Esophagus (tissue), 2 donors: ENCODE measurements at regions not wholly inside any gene's neighbourhood (a gene's known extent, or its start where the extent isn't known, plus 50 kb on each side); places are given as distances from the start of the nearest gene placed in this dataset.
A peak's percentile ranks its signal among the peaks of the same experiment; 100 is the strongest.

ENCODE experiments used
- H3K27ac ChIP-seq, 2 donors: one replicate each; pipeline ENCODE4 v1.5.1; 2013; ENCODE audit warnings: low read depth in 2 of 2, mild to moderate bottlenecking in 2 of 2, inconsistent platforms in 1 of 2, low read length in 1 of 2, moderate library complexity in 1 of 2
- H3K27me3 ChIP-seq, 2 donors: one replicate each; pipeline ENCODE4 v1.6.1; 2013; ENCODE audit warnings: low read length in 2 of 2, control low read depth in 1 of 2, mild to moderate bottlenecking in 1 of 2; ENCODE audit not compliant: insufficient read depth in 2 of 2, control insufficient read depth in 1 of 2
- H3K36me3 ChIP-seq, 2 donors: one replicate each; pipeline ENCODE4 v1.6.1; 2013; ENCODE audit warnings: low read length in 1 of 2; ENCODE audit not compliant: control insufficient read depth in 2 of 2, insufficient read depth in 2 of 2
- H3K4me1 ChIP-seq, 2 donors: one replicate each; pipeline ENCODE4 v1.6.1; 2013; ENCODE audit warnings: low read length in 1 of 2; ENCODE audit not compliant: control insufficient read depth in 2 of 2, insufficient read depth in 2 of 2
- H3K4me3 ChIP-seq, 2 donors: one replicate each; pipeline ENCODE4 v1.5.1; 2013; ENCODE audit warnings: low read length in 2 of 2, mild to moderate bottlenecking in 2 of 2, low read depth in 1 of 2, moderate library complexity in 1 of 2
- H3K9me3 ChIP-seq, 2 donors: one replicate each; pipeline ENCODE4 v1.6.1; 2013; ENCODE audit warnings: mild to moderate bottlenecking in 2 of 2, low read depth in 1 of 2, low read length in 1 of 2, moderate library complexity in 1 of 2; ENCODE audit not compliant: control insufficient read depth in 2 of 2, insufficient read depth in 1 of 2
- WGBS, 2 donors: extraction: QIAGEN DNeasy Blood & Tissue Kit; methylation state at CpG; one replicate each; pipeline ENCODE4 v1.1.7; 2013; 5-methylcytosine and 5-hydroxymethylcytosine counted together
- donor health status: healthy with polysubstance abuse.
- donor health status: Bipolar disorder and iron deficiency.

- no peak overlapping the region for H3K4me3 ChIP-seq
- 89 to 90% methylated on average over 3 of the region's 3 CpGs for WGBS, 2 donors
- no peaks in the 10 kb centered on the region for H3K27me3 ChIP-seq
- peak overlapping the region; percentile 72 to 77 for H3K27ac ChIP-seq
- H3K4me1 ChIP-seq = peaks cover 0 to 21% of the 10 kb centered on the region in 2 donors
- H3K9me3 ChIP-seq = peaks cover 0 to 4% of the 10 kb centered on the region in 2 donors
- H3K36me3 ChIP-seq = peaks cover 0 to 4% of the 10 kb centered on the region in 2 donors
These were observed 108.5 kb upstream of the IPO9 start for GRCh38 chr1:201720522-201720844.

DNA sequence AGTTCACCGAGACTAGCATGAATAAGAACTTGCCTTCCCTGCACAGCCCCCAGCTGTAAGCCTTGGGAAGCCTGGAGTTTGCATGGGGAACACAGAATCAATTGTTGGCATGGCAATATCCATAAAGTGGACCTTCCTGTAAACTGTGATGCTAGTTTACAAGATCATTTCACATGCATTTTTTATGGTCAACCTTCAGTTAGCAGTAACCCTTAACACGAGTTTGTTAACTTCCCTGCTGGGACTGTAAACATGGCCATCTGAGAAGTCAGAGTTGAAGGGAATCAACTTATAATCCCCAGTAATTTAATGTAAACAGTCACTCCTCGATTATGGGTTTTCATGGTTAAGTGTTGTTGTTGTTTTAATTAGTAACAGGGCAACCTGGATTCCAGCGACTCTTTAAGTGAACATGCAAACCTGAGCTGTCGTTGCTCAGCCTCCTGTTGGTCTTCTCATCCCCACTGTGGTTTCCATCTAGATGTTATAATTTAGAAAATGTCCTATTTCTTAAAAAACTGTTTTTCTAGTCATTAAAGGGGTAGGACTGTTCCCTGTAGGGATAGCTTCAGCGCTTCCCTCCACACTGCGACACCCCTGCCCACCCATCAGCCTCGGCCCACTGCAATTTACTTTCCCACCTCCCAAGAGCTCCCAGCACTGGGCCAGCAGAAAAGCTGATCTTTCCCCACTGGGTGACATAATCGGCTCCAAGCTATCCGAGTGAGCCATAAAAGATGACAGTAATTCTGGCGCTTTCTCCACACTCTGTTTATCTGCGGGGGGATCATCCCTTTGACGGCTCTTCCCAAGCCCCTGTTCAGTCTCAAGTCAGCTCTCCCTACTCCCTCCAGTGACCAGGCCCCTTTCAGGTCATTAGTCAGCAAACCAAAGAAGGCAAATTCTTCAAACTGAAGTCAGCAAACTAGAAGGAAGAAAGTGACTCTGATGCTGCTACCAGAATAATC, 107.6 kb upstream of the IPO9 start:
- Histone ChIP-seq H3K36me3 (peaks cover 0 to 4% of the 10 kb centered on the region in 2 donors), H3K27ac (peak overlapping the region; percentile 40 to 54), H3K4me3 (no peak overlapping the region), H3K27me3 (no peaks in the 10 kb centered on the region), H3K4me1 (peaks cover 0 to 19% of the 10 kb centered on the region in 2 donors), H3K9me3 (peaks cover 0 to 4% of the 10 kb centered on the region in 2 donors)
- 68% methylated on average over 13 of the region's 13 CpGs for WGBS, 2 donors

- no peaks in the 10 kb centered on the region for H3K36me3 ChIP-seq
- H3K9me3 ChIP-seq = no peaks in the 10 kb centered on the region
- H3K27me3 ChIP-seq = no peaks in the 10 kb centered on the region
- 58 to 68% methylated on average over 9 of the region's 9 CpGs for WGBS, 2 donors
- peaks cover 0 to 15% of the 10 kb centered on the region in 2 donors for H3K4me1 ChIP-seq
- peak overlapping the region; percentile 54 to 80 for H3K27ac ChIP-seq
- no peak overlapping the region for H3K4me3 ChIP-seq
These were observed 104.8 kb upstream of the IPO9 start for GRCh38 chr1:201724039-201724765.

DNA sequence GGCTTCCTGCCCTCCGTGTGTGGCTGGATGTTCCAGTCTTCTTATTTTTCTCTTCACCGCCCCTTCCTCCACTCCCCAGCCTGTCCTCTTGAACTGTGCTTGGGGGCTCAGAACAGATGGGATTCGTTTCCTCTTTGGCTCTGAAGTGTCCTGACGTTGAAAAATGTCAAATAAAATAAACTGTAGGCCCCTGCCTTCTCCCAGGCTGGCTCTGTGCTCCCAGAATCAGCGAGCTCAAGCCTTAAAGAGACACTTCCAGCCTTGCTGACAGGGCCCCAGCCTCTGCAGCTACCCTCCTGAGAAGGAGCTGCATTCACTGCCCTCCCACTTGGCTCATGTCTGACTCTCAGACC, 104.2 kb upstream of the IPO9 start:
- Histone ChIP-seq H3K4me3 (no peak overlapping the region), H3K27ac (peak overlapping the region; percentile 11 to 54), H3K36me3 (no peaks in the 10 kb centered on the region), H3K4me1 (peaks cover 0 to 11% of the 10 kb centered on the region in 2 donors), H3K9me3 (no peaks in the 10 kb centered on the region), H3K27me3 (no peaks in the 10 kb centered on the region)
- WGBS, 2 donors = 51 to 54% methylated on average over 5 of the region's 5 CpGs

GRCh38 chr1:201726700-201727099, 102.3 kb upstream of the IPO9 start:
- Histone ChIP-seq H3K27ac (no peak overlapping the region), H3K27me3 (no peaks in the 10 kb centered on the region), H3K36me3 (no peaks in the 10 kb centered on the region), H3K9me3 (no peaks in the 10 kb centered on the region), H3K4me3 (no peak overlapping the region), H3K4me1 (peaks cover 0 to 5% of the 10 kb centered on the region in 2 donors)
- 57 to 58% methylated on average over 2 of the region's 2 CpGs for WGBS, 2 donors

- H3K27ac ChIP-seq = no peak overlapping the region
- H3K36me3 ChIP-seq = no peaks in the 10 kb centered on the region
- H3K27me3 ChIP-seq = no peaks in the 10 kb centered on the region
- H3K9me3 ChIP-seq = no peaks in the 10 kb centered on the region
- H3K4me3 ChIP-seq = no peak overlapping the region
- H3K4me1 ChIP-seq = peaks cover 0 to 4% of the 10 kb centered on the region in 2 donors
These were observed 100.2 kb upstream of the IPO9 start for GRCh38 chr1:201728731-201729130.

GRCh38 chr1:201729973-201730608, 98.9 kb upstream of the IPO9 start:
- H3K36me3 ChIP-seq = no peaks in the 10 kb centered on the region
- no peaks in the 10 kb centered on the region for H3K27me3 ChIP-seq
- H3K4me1 ChIP-seq = peaks cover 0 to 3% of the 10 kb centered on the region in 2 donors
- 89 to 91% methylated on average over 5 of the region's 5 CpGs for WGBS, 2 donors
- H3K4me3 ChIP-seq = no peak overlapping the region
- H3K27ac ChIP-seq = no peak overlapping the region
- no peaks in the 10 kb centered on the region for H3K9me3 ChIP-seq

GRCh38 chr1:201730611-201731010, 98.3 kb upstream of the IPO9 start:
- no peaks in the 10 kb centered on the region for H3K27me3 ChIP-seq
- 67 to 74% methylated on average over 2 of the region's 2 CpGs for WGBS, 2 donors
- no peaks in the 10 kb centered on the region for H3K36me3 ChIP-seq
- no peaks in the 10 kb centered on the region for H3K9me3 ChIP-seq
- H3K4me3 ChIP-seq = no peak overlapping the region
- peaks cover 0 to 3% of the 10 kb centered on the region in 2 donors for H3K4me1 ChIP-seq
- H3K27ac ChIP-seq = no peak overlapping the region

DNA sequence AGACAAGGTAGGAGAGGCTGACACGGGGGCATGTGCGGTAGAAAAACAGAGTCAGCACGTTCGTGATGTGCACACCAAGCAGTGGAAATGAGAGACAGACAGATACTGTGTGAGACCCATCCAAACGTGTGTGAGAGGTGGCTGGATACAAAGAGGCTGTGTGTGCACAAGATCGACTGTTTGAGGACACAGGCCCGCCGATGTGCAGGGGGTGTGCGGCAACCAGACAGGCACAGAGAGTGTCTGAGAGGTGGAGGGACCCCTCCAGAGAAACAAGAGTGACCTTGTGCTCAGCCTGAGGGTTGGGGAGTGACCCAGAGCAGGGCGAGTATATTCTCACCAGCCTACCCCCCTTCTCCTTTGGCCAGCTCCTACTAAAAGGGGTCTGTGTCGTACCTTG, 97.8 kb upstream of the IPO9 start:
- Histone ChIP-seq H3K4me3 (no peak overlapping the region), H3K4me1 (peaks cover 0 to 3% of the 10 kb centered on the region in 2 donors), H3K9me3 (no peaks in the 10 kb centered on the region), H3K36me3 (no peaks in the 10 kb centered on the region), H3K27me3 (no peaks in the 10 kb centered on the region), H3K27ac (no peak overlapping the region)
- WGBS, 2 donors = 79 to 82% methylated on average over 11 of the region's 11 CpGs
